Natural killer cell treated with Interleukin-12 subunit alpha and Interleukin-12 subunit beta and Interleukin-15 and Interleukin-18, amount 100 ng/mL, for 72 hours (primary cell): ENCODE measurements at regions not wholly inside any gene's neighbourhood (a gene's known extent, or its start where the extent isn't known, plus 50 kb on each side); places are given as distances from the start of the nearest gene placed in this dataset.

Source experiments
- ATAC-seq, 2 donors: fragments of 150-1000 bp; cut with Tn5 transposase in 1 of 2; sonication (Bioruptor Pico), chemical (Tn5 transposase) in 1 of 2; 2 replicates each; pipeline ENCODE4 v1.10.0; 2021
- DNase-seq: peaks from one replicate; pipeline ENCODE4 v3.0.0; 2022; ENCODE audit warnings: low spot score
- H3K27ac Mint-ChIP-seq, 2 donors: 1 replicate in 1 of 2; 2 replicates in 1 of 2; pipeline ENCODE4 v1.8.0; 2022; ENCODE audit warnings: mixed read lengths in 2 of 2, mild to moderate bottlenecking in 1 of 2, moderate library complexity in 1 of 2
- H3K27me3 Mint-ChIP-seq, 2 donors: 1 replicate in 1 of 2; 2 replicates in 1 of 2; pipeline ENCODE4 v1.8.0; 2022; ENCODE audit warnings: mixed read lengths in 2 of 2
- H3K36me3 Mint-ChIP-seq: one replicate; pipeline ENCODE4 v1.8.0; 2022; ENCODE audit warnings: mixed read lengths
- H3K4me1 Mint-ChIP-seq, 2 donors: 1 replicate in 1 of 2; 2 replicates in 1 of 2; pipeline ENCODE4 v1.8.0; 2022; ENCODE audit warnings: low read depth in 2 of 2, mixed read lengths in 2 of 2, mild to moderate bottlenecking in 1 of 2
- H3K4me3 Mint-ChIP-seq: one replicate; pipeline ENCODE4 v1.8.0; 2022; ENCODE audit warnings: mixed read lengths
- H3K9me3 Mint-ChIP-seq: 2 replicates; pipeline ENCODE4 v1.8.0; 2022; ENCODE audit warnings: mixed read lengths

GRCh38 chr12:115507951-115508722, 769.4 kb downstream of the MED13L start:
- Mint-ChIP-seq H3K9me3 (peaks cover 12% of the 10 kb centered on the region), H3K4me1 (peaks cover 0 to 6% of the 10 kb centered on the region in 2 donors), H3K36me3 (no peaks in the 10 kb centered on the region), H3K27me3 (no peaks in the 10 kb centered on the region), H3K27ac (no peak overlapping the region), H3K4me3 (no peak overlapping the region)
- DNase-seq (no peak), ATAC-seq (no peak)

GRCh38 chr12:115507560-115507889, 770.0 kb downstream of the MED13L start:
- no peak for ATAC-seq
- Mint-ChIP-seq H3K4me3 (no peak overlapping the region), H3K4me1 (peaks cover 0 to 6% of the 10 kb centered on the region in 2 donors), H3K36me3 (no peaks in the 10 kb centered on the region), H3K9me3 (peaks cover 9% of the 10 kb centered on the region), H3K27ac (no peak overlapping the region), H3K27me3 (no peaks in the 10 kb centered on the region)
- DNase-seq, result no peak

- H3K4me1 Mint-ChIP-seq, result peaks cover 0 to 6% of the 10 kb centered on the region in 2 donors
- H3K27me3 Mint-ChIP-seq, result no peaks in the 10 kb centered on the region
- no peak overlapping the region for H3K27ac Mint-ChIP-seq
- H3K9me3 Mint-ChIP-seq, result peaks cover 9% of the 10 kb centered on the region
- no peak overlapping the region for H3K4me3 Mint-ChIP-seq
- no peaks in the 10 kb centered on the region for H3K36me3 Mint-ChIP-seq
- DNase-seq (no peak), ATAC-seq (no peak)
Measured at GRCh38 chr12:115506822-115507559, 770.5 kb downstream of the MED13L start.

GRCh38 chr12:115504306-115505290, 772.9 kb downstream of the MED13L start:
- Mint-ChIP-seq H3K27ac (no peak overlapping the region), H3K9me3 (peaks cover 4% of the 10 kb centered on the region), H3K4me3 (no peak overlapping the region), H3K36me3 (no peaks in the 10 kb centered on the region), H3K4me1 (peaks cover 0 to 6% of the 10 kb centered on the region in 2 donors), H3K27me3 (no peaks in the 10 kb centered on the region)
- no peak for DNase-seq
- peak; percentile 10 to 33 for ATAC-seq

- Mint-ChIP-seq H3K4me1 (peaks cover 0 to 6% of the 10 kb centered on the region in 2 donors), H3K9me3 (peaks cover 4% of the 10 kb centered on the region), H3K27me3 (no peaks in the 10 kb centered on the region), H3K27ac (no peak overlapping the region), H3K4me3 (no peak overlapping the region), H3K36me3 (no peaks in the 10 kb centered on the region)
- DNase-seq (no peak), ATAC-seq (no peak)
Measured at GRCh38 chr12:115500872-115501271, 776.6 kb downstream of the MED13L start.

GRCh38 chr12:115495300-115495699, 782.2 kb downstream of the MED13L start:
- H3K36me3 Mint-ChIP-seq, result no peaks in the 10 kb centered on the region
- DNase-seq (no peak), ATAC-seq (no peak)

GRCh38 chr12:115492553-115492952, 784.9 kb downstream of the MED13L start:
- no peak overlapping the region for H3K4me3 Mint-ChIP-seq
- ATAC-seq, result no peak
- H3K27me3 Mint-ChIP-seq, result no peaks in the 10 kb centered on the region
- H3K4me1 Mint-ChIP-seq, result no peaks in the 10 kb centered on the region
- H3K9me3 Mint-ChIP-seq, result peaks cover under 1% of the 10 kb centered on the region
- DNase-seq, result no peak
- no peak overlapping the region for H3K27ac Mint-ChIP-seq
- no peaks in the 10 kb centered on the region for H3K36me3 Mint-ChIP-seq

More at GRCh38 chr12:115495300-115495699, 782.2 kb downstream of the MED13L start:
- H3K27ac Mint-ChIP-seq, result no peak overlapping the region
- no peak overlapping the region for H3K4me3 Mint-ChIP-seq
- no peaks in the 10 kb centered on the region for H3K4me1 Mint-ChIP-seq
- H3K9me3 Mint-ChIP-seq, result no peaks in the 10 kb centered on the region
- no peaks in the 10 kb centered on the region for H3K27me3 Mint-ChIP-seq

GRCh38 chr12:115491511-115492250, 785.8 kb downstream of the MED13L start:
- no peak for ATAC-seq
- Mint-ChIP-seq H3K9me3 (peaks cover 3% of the 10 kb centered on the region), H3K4me1 (no peaks in the 10 kb centered on the region), H3K36me3 (no peaks in the 10 kb centered on the region), H3K27ac (no peak overlapping the region), H3K27me3 (no peaks in the 10 kb centered on the region), H3K4me3 (no peak overlapping the region)
- no peak for DNase-seq

- peaks cover 0 to 2% of the 10 kb centered on the region in 2 donors for H3K27me3 Mint-ChIP-seq
- H3K36me3 Mint-ChIP-seq, result no peaks in the 10 kb centered on the region
- no peak overlapping the region for H3K27ac Mint-ChIP-seq
- no peak for DNase-seq
- peaks cover 7% of the 10 kb centered on the region for H3K9me3 Mint-ChIP-seq
- no peak for ATAC-seq
- H3K4me1 Mint-ChIP-seq, result no peaks in the 10 kb centered on the region
- no peak overlapping the region for H3K4me3 Mint-ChIP-seq
Measured at GRCh38 chr12:115489253-115489652, 788.2 kb downstream of the MED13L start.

GRCh38 chr12:115485967-115486366, 791.5 kb downstream of the MED13L start:
- H3K36me3 Mint-ChIP-seq, result no peaks in the 10 kb centered on the region
- peaks cover 7% of the 10 kb centered on the region for H3K9me3 Mint-ChIP-seq
- no peaks in the 10 kb centered on the region for H3K4me1 Mint-ChIP-seq
- H3K4me3 Mint-ChIP-seq, result no peak overlapping the region
- no peak for ATAC-seq
- no peak overlapping the region for H3K27ac Mint-ChIP-seq
- DNase-seq, result no peak
- peaks cover 0 to 2% of the 10 kb centered on the region in 2 donors for H3K27me3 Mint-ChIP-seq

GRCh38 chr12:115485503-115485902, 792.0 kb downstream of the MED13L start:
- Mint-ChIP-seq H3K4me3 (no peak overlapping the region), H3K36me3 (no peaks in the 10 kb centered on the region), H3K27ac (no peak overlapping the region), H3K27me3 (peaks cover 0 to 2% of the 10 kb centered on the region in 2 donors), H3K4me1 (no peaks in the 10 kb centered on the region), H3K9me3 (peaks cover 9% of the 10 kb centered on the region)
- ATAC-seq, result no peak
- DNase-seq, result no peak

GRCh38 chr12:115482943-115483342, 794.5 kb downstream of the MED13L start:
- no peaks in the 10 kb centered on the region for H3K36me3 Mint-ChIP-seq
- no peak for ATAC-seq
- no peak overlapping the region for H3K27ac Mint-ChIP-seq
- peaks cover 10% of the 10 kb centered on the region for H3K9me3 Mint-ChIP-seq
- DNase-seq, result no peak
- H3K27me3 Mint-ChIP-seq, result peaks cover 0 to 2% of the 10 kb centered on the region in 2 donors
- no peak overlapping the region for H3K4me3 Mint-ChIP-seq
- H3K4me1 Mint-ChIP-seq, result no peaks in the 10 kb centered on the region

GRCh38 chr12:115481141-115481540, 796.4 kb downstream of the MED13L start:
- Mint-ChIP-seq H3K27ac (no peak overlapping the region), H3K4me1 (no peaks in the 10 kb centered on the region), H3K27me3 (peaks cover 0 to 2% of the 10 kb centered on the region in 2 donors), H3K36me3 (no peaks in the 10 kb centered on the region), H3K9me3 (peaks cover 10% of the 10 kb centered on the region), H3K4me3 (no peak overlapping the region)
- ATAC-seq (no peak), DNase-seq (no peak)
